ENCODE measurements at regions not wholly inside any gene's neighbourhood (a gene's known extent, or its start where the extent isn't known, plus 50 kb on each side); places are given as distances from the start of the nearest gene placed in this dataset.

- TF ChIP-seq CTCF (IDR thresholded peaks at IDR 0.05; ENCODE audit: low read depth, low read length, poor library complexity, severe bottlenecking) (no peak), EZH2phosphoT487 (IDR thresholded peaks at IDR 0.05; ENCODE audit: borderline replicate concordance, low read length) (no peak)
- no peak overlapping the region for H3K4me3 ChIP-seq (ENCODE audit: low read length)
- H3K79me2 ChIP-seq (ENCODE audit: control insufficient read depth, low read length): no peaks in the 10 kb centered on the region
- no peaks in the 10 kb centered on the region for H3K9me2 ChIP-seq (replicated peaks; ENCODE audit: control insufficient read depth, low read length)
- no peaks in the 10 kb centered on the region for H3K27me3 ChIP-seq (ENCODE audit: control insufficient read depth, low read length)
- no peaks in the 10 kb centered on the region for H3K9me3 ChIP-seq (ENCODE audit: control insufficient read depth, insufficient read depth, low read length)
- no peaks in the 10 kb centered on the region for H3K4me1 ChIP-seq (ENCODE audit: control insufficient read depth, low read length)
- no peaks in the 10 kb centered on the region for H3F3A ChIP-seq (ENCODE audit: control insufficient read depth, insufficient read depth)
- H4K20me1 ChIP-seq (ENCODE audit: control insufficient read depth, insufficient read depth, low read depth, low read length): no peaks in the 10 kb centered on the region
- H3K4me2 ChIP-seq (ENCODE audit: low read length): no peak overlapping the region
- no peak overlapping the region for H3K27ac ChIP-seq (ENCODE audit: low read depth, low read length)
- no peaks in the 10 kb centered on the region for H3K36me3 ChIP-seq (ENCODE audit: control insufficient read depth, low read length)
These were observed 319.9 kb upstream of the ID2 start for GRCh38 chr2:8361930-8362329.

- no peak for TF ChIP-seq EZH2phosphoT487 (IDR thresholded peaks at IDR 0.05; ENCODE audit: borderline replicate concordance, low read length)
- TF ChIP-seq CTCF (IDR thresholded peaks at IDR 0.05; ENCODE audit: low read depth, low read length, poor library complexity, severe bottlenecking): no peak
- Histone ChIP-seq H3K27me3 (ENCODE audit: control insufficient read depth, low read length) (no peaks in the 10 kb centered on the region), H3K4me2 (ENCODE audit: low read length) (no peak overlapping the region), H3K4me3 (ENCODE audit: low read length) (no peak overlapping the region), H3K9me3 (ENCODE audit: control insufficient read depth, insufficient read depth, low read length) (no peaks in the 10 kb centered on the region), H3K79me2 (ENCODE audit: control insufficient read depth, low read length) (no peaks in the 10 kb centered on the region), H4K20me1 (ENCODE audit: control insufficient read depth, insufficient read depth, low read depth, low read length) (no peaks in the 10 kb centered on the region), H3K4me1 (ENCODE audit: control insufficient read depth, low read length) (no peaks in the 10 kb centered on the region), H3K36me3 (ENCODE audit: control insufficient read depth, low read length) (no peaks in the 10 kb centered on the region), H3K9me2 (replicated peaks; ENCODE audit: control insufficient read depth, low read length) (no peaks in the 10 kb centered on the region), H3F3A (ENCODE audit: control insufficient read depth, insufficient read depth) (no peaks in the 10 kb centered on the region), H3K27ac (ENCODE audit: low read depth, low read length) (no peak overlapping the region)
These were observed 318.7 kb upstream of the ID2 start for GRCh38 chr2:8363161-8363560.

- H3K9me2 ChIP-seq (replicated peaks; ENCODE audit: control insufficient read depth, low read length): no peaks in the 10 kb centered on the region
- H3K4me3 ChIP-seq (ENCODE audit: low read length): no peak overlapping the region
- no peaks in the 10 kb centered on the region for H4K20me1 ChIP-seq (ENCODE audit: control insufficient read depth, insufficient read depth, low read depth, low read length)
- H3K27me3 ChIP-seq (ENCODE audit: control insufficient read depth, low read length): no peaks in the 10 kb centered on the region
- H3K4me2 ChIP-seq (ENCODE audit: low read length): no peak overlapping the region
- H3F3A ChIP-seq (ENCODE audit: control insufficient read depth, insufficient read depth): no peaks in the 10 kb centered on the region
- H3K36me3 ChIP-seq (ENCODE audit: control insufficient read depth, low read length): no peaks in the 10 kb centered on the region
- no peak overlapping the region for H3K27ac ChIP-seq (ENCODE audit: low read depth, low read length)
- H3K79me2 ChIP-seq (ENCODE audit: control insufficient read depth, low read length): no peaks in the 10 kb centered on the region
- no peak for TF ChIP-seq CTCF (IDR thresholded peaks at IDR 0.05; ENCODE audit: low read depth, low read length, poor library complexity, severe bottlenecking)
- TF ChIP-seq EZH2phosphoT487 (IDR thresholded peaks at IDR 0.05; ENCODE audit: borderline replicate concordance, low read length): no peak
- no peaks in the 10 kb centered on the region for H3K4me1 ChIP-seq (ENCODE audit: control insufficient read depth, low read length)
- H3K9me3 ChIP-seq (ENCODE audit: control insufficient read depth, insufficient read depth, low read length): no peaks in the 10 kb centered on the region
These were observed 317.2 kb upstream of the ID2 start for GRCh38 chr2:8364668-8365067.

Measured in DOHH2 (cell line).